GM21528 (cell line): ENCODE measurements at regions not wholly inside any gene's neighbourhood (a gene's known extent, or its start where the extent isn't known, plus 50 kb on each side); places are given as distances from the start of the nearest gene placed in this dataset.
A peak's percentile ranks its signal among the peaks of the same experiment; 100 is the strongest.

Source experiments
- ATAC-seq: cut with Tn5 transposase; IDR thresholded peaks from one replicate; pipeline ENCODE4 v1.9.1; 2021; ENCODE audit warnings: mild to moderate bottlenecking, moderate library complexity; ENCODE audit not compliant: unreplicated experiment, low FRiP score

DNA sequence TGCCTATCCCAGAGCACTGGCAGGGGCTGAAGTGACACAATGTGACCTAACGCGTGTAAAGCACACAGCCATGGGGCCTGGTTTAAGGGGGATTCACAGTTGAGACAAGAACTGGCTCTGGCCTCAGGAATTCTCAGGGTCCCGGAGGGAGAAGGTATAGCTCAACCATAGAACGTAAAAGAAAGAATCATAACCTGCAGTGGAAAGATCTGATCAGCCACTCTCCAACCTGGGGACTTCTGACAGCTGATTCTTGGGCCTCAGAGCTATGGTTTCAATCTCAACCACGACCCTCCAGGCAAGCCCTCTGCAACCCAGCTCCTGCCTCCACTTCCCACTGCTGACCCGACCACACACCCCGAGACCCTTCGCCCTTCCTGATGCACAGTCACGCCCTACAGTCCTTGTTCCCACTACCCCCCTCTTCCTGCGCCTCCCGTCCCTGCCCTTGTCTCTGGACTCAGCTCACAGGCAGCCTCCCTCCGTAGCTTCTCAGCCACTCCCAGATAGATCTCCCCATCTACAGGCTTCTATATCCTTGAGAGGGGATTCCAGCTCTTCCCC, 245.2 kb downstream of the BUB3 start:
- no peak for ATAC-seq

DNA sequence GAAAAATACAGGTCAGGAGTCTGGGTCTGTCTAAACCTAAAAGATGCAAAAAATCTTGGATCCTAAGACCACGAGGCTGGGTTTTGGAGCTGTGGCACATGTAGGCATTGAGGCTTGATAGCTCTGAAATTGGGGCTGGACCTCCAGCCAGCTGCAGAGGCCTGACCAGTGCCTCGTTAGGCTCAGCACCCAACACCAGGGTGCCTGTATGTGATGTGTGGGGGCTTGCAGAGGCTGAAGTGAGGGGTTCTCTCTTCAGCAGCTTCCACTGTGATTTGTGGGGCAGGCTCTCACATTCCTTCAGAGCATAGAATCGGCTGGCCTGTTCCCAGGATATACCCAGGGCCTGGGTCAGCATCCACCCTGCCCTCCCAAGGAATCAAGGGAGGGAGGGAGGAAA, 247.8 kb downstream of the BUB3 start:
- no peak for ATAC-seq

DNA sequence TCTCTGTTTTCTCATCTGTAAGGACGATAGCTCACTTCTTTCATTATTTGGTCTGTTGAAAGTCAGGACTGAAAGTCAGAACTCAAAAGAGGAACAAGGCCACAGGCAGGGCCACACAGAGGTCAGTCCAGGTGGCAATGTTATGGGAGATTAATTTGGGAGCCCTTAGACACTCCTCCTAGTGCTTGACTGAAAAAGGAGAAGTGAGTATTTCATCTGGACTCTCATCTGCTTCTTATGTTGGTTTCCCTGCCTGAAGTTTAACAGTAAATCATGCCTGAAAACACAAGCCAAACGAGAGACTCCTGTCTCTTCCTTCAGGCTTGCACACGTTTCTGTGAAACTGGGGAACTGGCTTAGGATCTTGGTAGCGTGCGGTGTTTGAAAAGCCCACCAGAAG, 248.5 kb downstream of the BUB3 start:
- ATAC-seq: peak; percentile 76

DNA sequence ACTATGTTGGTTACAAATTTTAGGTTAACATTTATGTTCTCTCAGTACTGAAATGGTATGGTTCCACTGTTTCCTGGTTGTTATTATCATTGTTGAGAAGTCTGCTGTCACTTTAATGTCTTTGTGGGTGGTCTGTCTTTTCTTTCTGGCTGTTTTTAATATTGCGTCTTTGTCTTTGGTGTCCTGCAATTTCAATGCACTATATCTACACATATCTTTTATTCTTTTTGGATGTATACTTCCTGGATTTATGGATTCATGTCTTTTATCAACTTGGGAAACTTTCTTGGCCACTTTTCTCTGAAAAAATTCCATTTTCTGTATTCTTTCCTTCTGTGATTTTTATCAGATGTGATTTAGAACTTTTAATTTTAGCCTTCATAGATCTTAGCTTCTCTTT, 250.2 kb downstream of the BUB3 start:
- ATAC-seq: no peak

DNA sequence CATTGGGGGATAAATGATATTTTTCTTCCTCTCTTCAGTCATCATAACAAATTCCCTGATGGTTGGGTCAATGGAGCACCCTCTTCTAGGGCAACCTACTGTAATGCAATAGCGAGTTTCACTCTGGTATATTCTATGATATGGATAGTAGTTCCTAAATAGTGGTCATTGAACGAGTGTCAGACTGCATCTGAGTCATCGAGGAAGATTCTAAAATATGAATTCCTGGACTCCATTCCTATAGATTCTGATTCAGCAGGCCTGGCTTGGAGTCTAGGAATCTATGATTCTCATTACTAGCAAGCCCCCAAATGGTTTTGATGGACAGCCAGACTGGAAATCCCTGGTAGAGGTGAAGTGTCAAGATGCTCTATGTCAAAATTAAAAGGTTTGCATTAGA, 254.5 kb downstream of the BUB3 start:
- ATAC-seq: no peak

DNA sequence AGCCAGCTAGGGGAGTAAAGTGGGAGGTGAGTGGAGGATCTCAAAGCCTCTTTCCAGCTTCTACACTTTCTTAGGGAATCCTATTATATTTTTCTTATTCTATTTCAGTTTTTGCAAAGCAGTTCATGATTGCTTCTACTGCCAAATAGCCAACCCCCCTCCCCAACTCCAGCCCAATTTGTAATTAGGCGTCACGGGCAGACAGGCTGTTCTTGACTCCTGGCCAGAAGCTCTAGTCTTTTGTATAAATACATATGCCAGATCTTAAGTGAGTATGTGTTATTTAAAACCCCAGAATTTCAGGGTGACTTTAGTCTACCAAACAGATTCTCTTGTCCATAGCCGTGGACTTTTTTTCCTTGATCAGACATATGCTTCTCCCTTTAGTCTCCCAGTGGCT, 255.2 kb downstream of the BUB3 start:
- no peak for ATAC-seq

DNA sequence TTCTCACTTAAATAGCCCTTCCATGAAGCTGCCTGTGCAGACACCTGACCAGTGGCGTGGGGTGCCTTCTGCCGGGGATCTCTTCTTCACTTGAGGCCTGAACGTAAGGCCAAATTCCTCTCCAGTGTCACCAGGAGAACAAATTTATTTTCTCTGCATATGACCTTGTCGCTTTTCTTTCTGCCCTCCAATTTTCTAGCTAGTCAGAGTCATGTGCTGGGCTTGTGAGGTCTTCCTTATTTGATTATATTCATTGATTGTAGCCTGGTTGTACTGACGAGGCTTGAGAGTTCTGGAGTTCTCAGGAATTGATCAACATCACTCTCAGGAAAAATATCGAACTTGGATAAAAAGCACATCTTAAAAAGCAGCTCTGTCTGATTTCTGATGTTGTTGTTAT, 255.7 kb downstream of the BUB3 start:
- no peak for ATAC-seq

DNA sequence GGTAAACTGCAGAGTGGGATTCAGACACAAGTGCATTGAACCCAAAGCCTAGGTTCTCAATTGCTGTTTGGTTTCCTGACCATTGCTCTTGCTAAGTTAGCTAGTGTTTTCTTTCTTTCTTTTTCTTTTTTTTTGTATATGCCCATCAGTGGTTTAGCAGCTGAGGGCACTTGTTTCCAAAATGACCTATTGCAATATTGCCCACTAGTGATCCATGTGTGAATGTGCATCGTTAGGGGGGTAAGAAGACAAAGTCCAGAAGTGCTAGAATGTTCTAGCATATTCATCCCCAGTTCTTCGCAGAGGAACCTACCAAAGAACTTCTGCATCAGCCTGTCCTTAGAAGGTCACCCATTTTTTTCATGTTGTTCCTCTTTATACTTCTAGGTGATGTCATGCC, 252.8 kb upstream of the GPR26 start:
- no peak for ATAC-seq

DNA sequence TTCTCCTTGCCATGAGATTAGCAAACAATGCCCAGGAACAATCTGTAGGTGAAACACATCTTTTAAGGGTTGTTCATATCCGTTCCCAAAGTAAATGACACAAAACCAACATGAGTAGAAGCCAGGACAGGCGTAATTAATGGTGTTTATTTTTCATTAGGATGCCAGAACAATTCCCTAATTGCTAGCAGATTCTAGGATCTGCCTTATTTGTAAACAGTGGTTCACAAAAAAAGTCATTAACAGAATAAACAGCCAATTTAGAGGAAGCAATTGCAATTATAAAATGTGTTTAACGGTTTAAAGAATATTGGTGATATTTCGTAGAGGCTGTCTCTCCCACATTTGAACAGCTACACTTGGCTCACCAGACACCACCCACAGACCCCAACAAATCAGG, 250.6 kb upstream of the GPR26 start:
- no peak for ATAC-seq

DNA sequence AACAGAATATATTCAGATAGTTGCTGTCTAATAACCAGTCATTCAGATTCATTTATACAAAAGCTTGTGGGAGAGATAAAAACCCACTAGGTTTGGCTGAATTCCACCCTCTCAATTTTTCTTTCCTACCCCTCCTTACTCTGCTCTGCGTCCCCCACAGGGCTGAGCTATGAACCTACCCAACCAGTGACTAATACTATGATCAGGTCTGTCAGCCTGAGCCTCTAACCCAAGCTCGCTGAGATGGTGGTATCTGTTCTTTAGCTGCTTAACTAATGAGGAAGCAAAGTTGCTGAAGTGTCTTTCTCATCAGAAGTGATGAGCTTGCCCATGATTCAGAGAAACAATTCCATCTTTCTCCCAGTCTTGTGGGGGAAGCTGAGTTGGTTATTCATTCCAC, 248.7 kb upstream of the GPR26 start:
- no peak for ATAC-seq

DNA sequence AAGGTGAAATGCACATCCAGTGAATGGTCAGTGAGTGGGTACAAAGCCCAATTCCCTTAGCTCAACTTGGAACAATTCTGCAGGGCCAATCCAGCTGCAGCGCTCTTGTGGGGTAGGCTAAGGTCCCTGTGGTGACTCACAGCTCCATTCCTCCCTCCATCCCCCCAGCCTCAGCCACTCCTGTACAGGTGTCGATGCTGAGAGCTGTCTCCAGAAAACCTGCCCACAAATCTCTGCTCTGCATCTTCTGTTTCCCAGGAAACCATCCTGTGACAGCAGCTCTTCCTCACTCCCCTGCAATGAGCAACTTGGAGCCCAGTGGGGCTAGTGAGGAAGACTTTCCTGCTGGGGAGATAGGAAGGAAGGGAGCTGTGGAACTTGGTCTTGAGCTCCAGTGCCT, 244.7 kb upstream of the GPR26 start:
- no peak for ATAC-seq

DNA sequence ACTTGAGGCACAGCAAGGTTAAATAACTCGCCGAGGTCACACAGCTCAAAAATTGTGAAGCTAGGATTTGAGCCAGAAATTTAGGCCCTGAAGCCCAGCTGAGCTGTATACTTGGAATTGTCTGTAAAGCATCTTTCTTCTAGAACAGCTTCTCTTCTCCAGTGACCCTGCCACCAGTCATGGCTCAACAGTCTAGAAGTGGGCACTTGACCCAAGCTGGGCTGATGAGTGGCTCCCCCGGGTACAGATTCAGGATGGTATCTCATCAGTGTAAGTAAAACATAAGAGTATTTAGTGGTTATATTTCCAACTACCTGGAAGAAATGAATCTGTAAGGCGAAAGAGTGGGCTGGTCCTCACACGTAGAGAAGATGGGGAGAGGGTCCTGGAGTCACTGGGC, 243.9 kb upstream of the GPR26 start:
- no peak for ATAC-seq

DNA sequence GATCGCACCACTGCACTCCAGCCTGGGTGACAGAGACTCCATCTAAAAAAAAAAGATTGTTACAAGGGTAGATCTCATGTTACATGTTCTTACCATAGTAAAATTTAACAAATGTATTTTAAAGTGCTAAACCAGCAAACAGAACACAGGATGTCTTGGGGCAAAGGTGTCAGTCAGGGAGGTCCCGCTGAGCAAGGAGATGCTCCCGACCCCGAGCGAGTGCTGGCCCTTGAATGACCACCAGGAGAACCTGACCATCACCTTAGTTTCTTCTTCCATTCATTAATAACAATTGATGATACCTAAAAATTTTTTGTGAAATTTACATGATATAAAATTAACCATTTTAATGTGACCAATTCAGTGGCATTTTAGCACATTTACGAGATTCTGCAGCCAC, 241.6 kb upstream of the GPR26 start:
- no peak for ATAC-seq

DNA sequence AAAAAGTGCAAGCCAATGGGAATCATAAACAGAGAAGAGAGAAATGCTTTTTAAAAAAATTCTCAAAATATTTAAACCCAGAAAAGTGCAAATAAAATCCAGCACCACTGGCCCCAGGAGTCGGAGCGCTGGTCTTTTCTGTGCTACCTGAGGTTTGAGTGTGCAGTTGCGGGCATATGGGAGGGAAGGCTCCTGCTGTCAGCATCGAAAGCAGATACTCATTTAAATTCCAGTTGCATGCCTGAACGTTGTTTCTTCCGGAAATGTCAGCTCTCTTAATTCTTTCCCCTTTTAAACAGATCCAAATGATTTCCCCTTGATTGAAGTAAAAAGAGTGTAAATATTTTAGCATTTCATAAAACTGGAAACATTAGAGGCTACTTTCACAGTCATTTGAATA, 240.5 kb upstream of the GPR26 start:
- ATAC-seq: no peak

DNA sequence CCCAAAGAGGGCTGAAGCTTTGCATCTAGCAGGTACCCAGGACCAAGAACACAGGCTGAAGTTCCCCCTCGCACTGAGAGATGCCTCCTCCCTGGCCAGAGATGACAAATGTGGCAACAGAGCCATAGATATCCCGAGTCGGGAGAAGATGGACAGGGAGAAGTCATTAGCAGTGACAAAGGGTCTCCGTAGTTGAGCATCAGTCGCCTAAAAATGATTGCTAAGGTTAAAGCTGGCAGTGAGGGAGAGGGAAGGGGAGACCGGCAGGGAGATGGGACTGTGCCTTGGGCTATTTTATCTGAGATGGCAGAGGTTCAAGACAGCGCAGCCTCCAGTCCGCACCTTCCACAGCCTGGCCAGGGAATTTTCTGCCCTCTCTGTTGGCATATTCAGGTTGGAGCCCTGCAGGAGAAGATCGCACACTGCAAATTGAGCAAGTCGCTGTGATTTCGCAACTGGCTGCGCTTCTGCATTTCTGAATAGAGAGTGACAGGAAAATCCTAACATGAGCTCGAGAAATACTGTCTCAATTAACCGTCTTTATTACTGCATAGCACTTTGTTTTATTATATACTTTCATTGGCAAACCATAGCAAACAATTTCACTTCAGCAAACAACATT, 238.9 kb upstream of the GPR26 start:
- ATAC-seq: no peak

DNA sequence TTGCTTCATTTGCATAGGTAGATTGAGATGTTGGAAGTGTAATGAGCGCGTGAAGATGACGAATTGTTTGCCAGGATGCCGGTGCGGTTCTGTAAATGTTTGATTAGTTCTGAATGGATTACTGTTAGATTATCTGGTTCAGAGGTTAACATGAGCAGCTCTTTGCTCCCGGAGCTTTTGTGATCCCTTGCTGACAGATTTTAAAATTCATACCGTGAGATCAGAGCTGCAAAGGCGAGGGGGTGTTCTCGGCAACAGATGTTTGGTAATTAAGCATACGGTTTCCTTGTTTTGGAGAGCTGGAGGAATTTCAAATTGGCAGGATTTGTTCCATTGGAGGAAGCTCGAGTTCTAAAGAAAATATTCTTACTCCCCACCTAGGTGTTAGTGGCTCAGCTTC, 237.8 kb upstream of the GPR26 start:
- ATAC-seq: no peak

DNA sequence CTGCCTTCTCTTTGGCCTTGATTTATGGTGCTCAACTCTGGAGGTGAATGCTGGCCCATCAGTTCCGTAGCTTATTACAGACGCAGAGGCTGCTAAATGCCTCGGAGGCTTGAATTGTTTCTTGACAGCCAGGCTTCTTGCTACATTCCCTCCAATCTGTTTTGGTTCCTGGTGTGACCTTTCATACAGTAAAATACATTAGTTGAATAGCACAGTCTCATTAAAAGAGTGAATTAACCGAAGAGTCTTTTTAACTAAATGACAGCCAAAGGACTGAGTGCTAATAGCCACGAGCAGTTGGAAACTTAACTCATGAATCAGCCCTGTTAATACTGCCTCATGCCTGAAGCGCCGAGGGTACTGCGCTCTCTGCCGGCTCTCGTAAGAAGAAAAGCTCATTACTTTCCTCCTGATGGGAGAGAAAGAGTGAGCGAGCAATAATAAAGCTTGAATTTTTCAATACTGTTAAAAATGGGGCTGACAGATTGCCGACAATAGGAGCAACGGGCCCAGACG, 236.4 kb upstream of the GPR26 start:
- ATAC-seq: no peak

DNA sequence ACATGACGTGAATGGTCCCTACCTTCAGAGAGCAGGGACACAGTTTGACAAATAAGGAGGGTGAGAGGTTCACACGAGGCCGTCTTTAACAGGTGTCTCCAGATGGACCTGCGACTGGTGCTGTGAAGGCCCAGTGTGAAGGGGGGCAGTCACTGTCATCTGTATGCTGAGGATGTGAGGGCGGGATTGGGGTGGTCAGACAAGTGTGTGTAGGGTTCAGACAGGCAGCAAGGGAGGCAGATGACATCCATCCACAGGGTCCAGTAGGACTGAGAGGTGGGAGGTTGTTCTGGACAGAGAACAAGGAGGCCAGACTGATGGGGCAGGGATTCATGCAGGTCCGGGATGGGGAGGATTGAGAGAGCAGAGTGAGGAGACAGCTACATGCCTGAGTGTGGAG, 232.6 kb upstream of the GPR26 start:
- ATAC-seq: no peak

DNA sequence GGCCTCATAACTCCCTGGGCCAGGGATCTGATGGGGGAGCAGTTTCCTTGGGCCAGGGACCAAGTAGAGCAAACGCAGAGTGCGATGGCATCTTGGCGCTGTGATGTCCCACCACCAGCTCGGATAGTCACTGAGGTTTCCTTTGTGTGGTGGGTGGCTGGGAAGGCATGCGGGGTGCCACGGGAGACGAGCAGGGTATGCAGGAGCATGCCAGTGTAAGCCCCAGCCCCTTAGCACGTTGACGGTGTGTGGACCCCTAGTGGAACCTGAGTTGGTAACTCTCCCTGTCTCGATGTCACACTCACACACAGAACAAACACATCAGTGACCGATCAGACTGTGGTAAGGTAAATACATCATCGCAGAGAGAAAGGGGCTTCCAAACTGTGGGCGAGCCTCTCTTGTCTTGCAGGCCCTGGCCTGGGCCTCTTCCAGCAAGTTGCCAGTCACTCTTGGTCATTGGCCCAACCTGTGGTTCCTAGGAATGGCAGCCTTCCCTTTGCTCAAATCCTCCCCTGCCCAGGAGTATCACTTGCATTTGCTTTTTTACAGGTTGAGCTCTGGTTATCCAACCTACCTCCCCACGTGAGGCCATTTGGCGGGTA, 231.6 kb upstream of the GPR26 start:
- no peak for ATAC-seq

DNA sequence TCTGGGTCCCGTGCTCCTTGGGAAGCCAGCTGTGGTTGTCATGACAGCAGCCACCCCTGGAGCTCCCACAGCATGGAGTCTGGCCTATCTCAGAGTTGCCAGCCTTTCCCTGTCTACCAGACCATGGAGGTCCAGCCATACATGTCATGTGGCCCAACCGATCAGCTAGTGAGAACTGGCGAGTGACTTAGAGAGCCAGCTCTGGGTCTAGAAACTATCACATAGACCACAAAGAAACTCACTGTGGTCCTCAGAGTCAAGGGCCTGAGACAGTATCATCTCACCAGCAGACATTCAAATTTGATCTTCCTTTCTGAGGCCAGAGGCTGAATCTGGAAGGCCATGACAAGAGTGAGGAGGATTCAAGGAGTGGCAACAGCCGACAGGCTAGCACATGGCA, 223.3 kb upstream of the GPR26 start:
- ATAC-seq: peak; percentile 97

DNA sequence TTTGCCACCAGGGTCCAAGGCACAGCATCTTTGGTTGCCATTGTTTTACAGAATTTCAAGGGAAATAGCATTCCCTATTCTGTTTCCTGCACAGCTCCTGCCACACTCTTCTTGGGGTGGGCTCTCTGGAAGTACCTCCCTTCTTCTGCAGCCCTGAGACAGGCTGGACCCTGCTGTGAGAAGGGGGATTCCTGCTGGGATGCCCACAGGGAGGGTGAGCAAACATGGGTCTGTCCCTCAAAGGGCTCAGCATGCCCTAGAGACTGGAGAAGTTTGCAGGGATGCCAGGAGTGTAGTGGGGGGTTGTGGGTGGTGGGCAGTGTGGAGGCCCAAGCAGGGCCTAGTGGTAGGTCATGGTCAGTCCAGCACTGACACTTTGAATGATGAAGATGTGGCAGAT, 222.2 kb upstream of the GPR26 start:
- no peak for ATAC-seq

DNA sequence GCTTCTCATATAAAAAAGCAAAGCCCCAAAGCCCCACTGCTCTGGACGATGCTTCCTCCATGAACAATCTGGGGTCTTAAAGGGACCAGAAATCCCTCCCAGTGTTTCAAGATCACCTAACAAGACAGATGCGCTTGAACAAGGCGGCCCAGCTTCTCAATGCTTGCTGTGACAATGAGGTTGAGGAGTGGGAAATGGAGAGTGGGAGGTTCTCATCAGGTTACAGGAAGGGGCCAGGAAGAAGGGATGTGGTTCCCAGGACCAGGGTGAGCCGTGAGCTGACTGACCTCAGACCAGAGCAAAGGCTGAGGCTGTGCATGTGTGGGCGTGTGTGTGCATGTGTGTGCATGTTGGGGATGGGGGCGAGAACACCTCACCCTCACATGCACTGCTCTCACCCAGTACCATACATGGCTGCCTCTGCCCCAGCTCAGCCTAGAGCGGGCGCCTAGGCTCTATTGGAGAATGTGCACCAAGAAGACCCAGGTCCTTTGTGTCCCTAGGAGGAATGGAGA, 220.8 kb upstream of the GPR26 start:
- no peak for ATAC-seq
